TTC549 (cell line): ENCODE measurements at regions not wholly inside any gene's neighbourhood (a gene's known extent, or its start where the extent isn't known, plus 50 kb on each side); places are given as distances from the start of the nearest gene placed in this dataset.
"Not testable (repeated sequence)": the region's sequence is repeated elsewhere in the genome, so short reads cannot be mapped to it uniquely, and the experiment has no call there.

ENCODE experiments used
- FAIRE-seq: peaks from 2 replicates; lab custom pipeline; 2012; peaks lifted over from hg19 to GRCh38; lab: Jason Lieb, UNC

DNA sequence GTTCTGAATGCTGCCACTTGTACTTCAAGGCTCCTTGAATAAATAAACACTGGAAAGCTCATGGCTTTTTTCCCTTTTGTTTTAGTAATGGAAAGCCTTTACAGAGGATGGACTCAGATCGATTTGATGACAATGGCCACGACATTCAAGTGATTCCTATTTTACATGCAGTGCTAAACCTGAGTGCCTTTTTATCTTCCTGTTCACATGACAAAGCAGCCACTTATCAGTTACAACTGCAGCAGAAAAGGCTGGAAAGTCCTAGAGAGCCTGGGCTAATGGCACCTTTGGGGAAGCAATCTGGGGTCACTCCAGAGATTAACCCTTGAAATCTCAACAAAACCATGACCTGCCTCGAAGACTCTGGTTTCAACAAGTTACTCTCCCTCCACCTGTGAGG is 249.0 kb upstream of the AUTS2 start:
- FAIRE-seq = no peak

DNA sequence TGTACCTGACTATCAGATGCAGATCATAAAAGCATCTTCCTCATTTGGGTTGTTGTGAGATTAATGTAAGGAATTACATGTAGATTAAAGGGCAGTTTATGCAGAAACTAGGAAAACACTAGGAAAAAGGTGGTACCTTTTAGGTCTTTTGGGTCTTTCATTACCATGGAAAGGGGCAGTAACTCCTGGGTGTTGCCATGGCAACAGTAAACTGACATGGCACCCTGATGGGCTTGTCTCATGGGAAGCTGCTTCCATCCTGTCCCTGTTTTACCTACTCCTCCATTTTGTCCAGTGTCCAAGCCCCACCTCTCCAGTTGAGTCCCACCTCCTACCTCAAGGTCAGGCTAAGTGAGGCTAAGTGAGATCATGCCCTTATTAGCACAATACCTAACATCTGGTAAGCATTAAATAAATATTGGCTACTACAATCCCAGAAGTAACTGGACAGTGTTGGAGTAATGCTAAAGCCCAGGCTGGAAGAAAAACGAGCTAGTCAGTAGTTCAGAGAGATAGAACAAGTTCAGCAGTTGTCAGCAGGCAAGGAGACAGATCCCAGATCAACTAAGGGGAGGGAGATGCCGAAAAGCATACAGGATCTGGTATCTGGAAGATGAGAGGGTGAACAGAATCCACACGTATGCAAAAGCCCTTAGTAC is 240.0 kb upstream of the AUTS2 start:
- no peak for FAIRE-seq

GRCh38 chr7:69359003-69359700 is 239.1 kb upstream of the AUTS2 start:
- FAIRE-seq = no peak

DNA sequence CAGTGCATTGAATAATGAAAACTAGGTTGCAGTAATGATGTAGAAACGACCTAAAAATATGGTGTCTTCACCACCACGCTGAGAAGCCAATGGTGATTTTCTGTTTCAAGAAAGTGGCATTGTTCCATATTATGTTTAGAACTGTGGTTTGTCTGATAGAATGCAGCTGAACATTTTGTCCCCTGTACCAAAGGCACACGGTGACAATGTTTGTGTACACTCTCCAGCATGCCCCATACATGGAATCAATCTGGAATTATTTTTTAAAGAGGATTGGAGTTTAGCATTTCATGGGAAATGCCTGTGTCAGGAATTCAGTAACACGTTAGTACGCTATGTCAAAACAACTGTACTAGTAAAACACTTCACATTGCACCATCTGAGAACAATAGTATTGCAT is 237.4 kb upstream of the AUTS2 start:
- no peak for FAIRE-seq

- no peak for FAIRE-seq
Observed at GRCh38 chr7:69363136-69363535, 235.1 kb upstream of the AUTS2 start.

- FAIRE-seq = no peak
Observed at GRCh38 chr7:69364813-69365643, 233.2 kb upstream of the AUTS2 start.

DNA sequence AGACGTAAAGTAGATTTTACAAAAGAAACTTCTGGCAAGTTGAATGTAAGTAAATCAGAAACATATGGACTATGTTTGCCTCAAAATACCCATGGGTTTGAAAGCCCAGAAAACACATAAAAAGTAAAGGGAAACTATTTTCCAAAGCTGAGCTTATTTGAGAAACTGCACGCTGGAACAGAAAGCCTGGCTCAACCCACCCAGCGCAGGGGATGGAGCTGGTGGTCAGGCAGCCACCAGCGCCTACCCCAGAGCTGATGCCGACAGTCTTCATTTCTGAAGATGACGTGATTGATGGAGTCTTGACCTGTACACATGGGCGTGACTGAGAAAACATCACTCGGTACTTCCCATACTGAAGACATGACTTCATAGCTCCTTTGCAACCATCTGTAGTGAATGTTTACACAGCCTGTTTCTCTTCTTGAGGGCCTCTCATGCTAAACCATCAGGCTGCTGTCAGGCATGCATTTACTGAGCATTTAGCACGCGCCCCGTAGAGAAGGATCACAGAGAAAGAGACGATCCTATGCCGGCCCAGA is 232.6 kb upstream of the AUTS2 start:
- FAIRE-seq = no peak

GRCh38 chr7:69367780-69368179 is 230.5 kb upstream of the AUTS2 start:
- FAIRE-seq = no peak

- no peak for FAIRE-seq
Observed at GRCh38 chr7:69373171-69374043, 224.9 kb upstream of the AUTS2 start.

DNA sequence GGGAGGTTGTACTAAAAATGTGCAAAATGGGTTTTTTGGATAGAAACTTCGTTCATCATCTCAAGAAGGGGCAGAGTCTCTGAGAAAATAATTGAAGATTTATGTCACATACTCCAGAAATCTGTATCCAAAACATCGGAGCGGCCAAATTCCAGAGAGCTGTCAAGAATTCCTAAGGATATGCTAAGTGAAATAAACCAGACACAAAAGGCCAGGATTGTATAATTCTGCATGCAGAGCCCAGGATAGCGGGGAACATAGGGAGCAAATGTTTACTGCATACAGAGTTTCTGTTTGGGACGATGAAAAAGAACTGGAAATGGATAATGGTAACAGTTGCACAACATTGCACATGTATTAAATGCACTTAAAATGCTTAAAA is 224.2 kb upstream of the AUTS2 start:
- FAIRE-seq = no peak

- no peak for FAIRE-seq
Observed at GRCh38 chr7:69377191-69377590, 221.1 kb upstream of the AUTS2 start.

GRCh38 chr7:69388452-69389137 is 209.7 kb upstream of the AUTS2 start:
- FAIRE-seq = no peak

GRCh38 chr7:69389216-69389615 is 209.1 kb upstream of the AUTS2 start:
- FAIRE-seq = no peak

DNA sequence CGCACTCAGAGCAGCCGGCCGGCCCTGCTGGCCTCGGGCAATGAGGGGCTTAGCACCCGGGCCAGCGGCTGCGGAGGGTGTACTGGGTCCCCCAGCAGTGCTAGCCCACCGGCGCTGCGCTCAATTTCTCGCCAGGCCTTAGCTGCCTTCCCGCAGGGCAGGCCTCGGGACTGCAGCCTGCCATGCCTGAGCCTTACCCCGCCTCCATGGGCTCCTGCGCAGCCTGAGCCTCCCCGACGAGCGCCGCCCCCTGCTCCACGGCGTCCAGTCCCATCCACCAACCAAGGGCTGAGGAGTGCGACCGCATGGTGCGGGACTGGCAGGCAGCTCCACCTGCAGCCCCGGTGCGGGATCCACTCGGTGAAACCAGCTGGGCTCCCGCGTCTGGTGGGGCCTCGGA is 204.4 kb upstream of the AUTS2 start:
- not testable (repeated sequence) for FAIRE-seq

DNA sequence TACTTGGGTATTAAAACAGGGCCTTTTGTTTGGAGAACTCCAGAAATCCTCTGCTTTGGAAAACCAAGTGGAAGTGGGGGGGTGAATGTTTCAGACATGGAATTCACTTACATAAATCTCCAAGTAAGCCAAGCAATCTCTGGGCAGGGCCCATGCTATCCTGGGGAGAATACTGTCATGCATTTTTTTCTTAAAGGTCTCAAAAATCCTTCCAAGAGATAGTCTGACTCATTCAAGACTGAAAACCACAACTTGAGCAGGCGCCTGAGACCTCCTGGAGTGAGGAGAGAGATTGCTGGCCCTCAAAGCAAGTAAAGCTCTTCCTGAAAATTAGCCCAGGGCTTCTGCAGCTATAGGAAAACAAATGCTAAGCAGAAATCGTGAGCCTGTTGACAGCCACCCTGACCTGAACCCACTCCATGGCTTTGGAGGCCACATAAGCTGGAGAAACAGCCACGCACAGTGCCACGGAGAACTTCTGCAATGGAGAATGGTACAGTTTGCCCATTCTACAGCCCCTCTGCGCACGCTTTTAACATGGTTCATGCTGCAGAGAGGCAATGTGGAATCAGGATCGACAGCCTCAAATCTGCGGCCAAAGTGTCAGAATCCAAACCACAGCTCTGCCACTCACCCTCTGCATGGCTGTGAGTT is 203.1 kb upstream of the AUTS2 start:
- FAIRE-seq = no peak

GRCh38 chr7:69398986-69399385 is 199.3 kb upstream of the AUTS2 start:
- FAIRE-seq = no peak

- FAIRE-seq = no peak
Observed at GRCh38 chr7:69399401-69399800, 198.9 kb upstream of the AUTS2 start.

DNA sequence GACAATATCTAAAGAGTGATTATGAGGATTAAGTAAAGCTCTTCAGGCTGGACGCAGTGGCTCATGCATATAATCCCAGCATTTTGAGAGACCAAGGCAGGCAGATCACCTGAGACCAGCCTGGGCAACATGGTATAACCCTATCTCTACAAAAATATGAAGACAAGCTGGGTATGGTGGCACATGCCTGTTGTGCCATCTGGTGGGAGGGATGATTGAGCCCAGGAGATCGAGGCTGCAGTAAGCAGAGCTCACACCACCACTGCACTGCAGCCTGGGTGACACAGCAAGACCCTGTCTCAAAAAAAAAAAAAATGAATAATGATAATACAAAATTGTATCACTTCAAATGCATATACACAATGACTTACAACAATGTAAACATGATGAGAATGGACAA is 195.6 kb upstream of the AUTS2 start:
- no peak for FAIRE-seq

DNA sequence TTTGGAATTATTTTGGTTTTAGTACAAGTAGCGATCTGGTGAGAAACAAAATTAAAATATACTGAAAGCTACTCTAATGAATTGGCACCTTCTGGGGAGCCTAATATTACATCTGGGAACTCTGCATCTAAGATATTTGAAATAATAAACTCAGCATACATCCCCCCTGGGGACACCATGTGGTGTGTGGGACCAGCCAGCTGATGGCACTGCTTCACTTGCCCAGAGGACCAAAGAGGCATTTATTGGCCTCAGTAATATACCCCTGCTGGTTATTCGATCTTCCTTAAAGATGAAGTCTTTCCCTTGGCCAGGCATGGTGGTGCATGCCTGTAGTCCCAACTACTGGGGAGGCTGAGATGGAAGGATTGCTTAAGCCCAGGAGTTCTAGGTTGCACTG is 195.1 kb upstream of the AUTS2 start:
- no peak for FAIRE-seq

DNA sequence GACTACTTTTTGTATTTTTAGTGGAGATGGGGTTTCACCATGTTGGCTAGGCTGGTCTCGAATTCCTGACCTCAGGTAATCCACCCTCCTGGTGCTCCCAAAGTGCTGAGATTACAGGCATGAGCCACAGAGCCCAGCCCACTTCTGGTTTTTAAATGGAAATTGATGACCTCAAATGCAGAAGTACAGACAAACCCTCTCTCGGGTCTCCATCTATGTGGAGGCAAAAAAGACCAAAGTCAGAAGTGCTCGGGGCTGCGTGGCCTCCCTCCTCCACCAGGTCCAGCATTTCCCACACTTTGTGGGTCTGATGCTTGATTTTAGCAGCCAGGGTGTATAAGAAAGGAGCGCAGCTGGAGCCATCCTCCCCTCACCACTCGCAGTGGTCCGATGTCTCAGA is 187.3 kb upstream of the AUTS2 start:
- no peak for FAIRE-seq

GRCh38 chr7:69411466-69411865 is 186.8 kb upstream of the AUTS2 start:
- no peak for FAIRE-seq
